ENCODE measurements at regions not wholly inside any gene's neighbourhood (a gene's known extent, or its start where the extent isn't known, plus 50 kb on each side); places are given as distances from the start of the nearest gene placed in this dataset.

DNA sequence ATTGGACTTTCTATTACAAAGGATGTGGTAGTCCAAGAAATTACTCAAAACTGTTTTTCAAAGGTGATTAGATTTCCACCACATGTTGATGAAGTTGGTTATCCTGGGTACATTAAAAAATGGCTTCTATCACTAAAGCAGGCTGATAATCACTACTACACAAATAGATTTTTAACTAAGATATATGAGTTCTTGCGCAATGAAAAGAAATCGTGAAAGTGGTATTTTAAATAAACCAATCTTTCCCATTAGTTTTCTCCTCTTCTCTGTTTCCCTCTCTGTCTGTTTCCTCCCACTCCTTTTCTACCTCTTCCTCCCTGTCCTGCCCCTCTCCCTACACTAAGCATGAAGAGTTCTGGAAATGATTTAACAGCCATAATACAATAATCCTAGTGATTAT is 487.9 kb upstream of the CITED2 start:
- CTCF ChIA-PET: interaction anchor here in 1 of 2 donors (0.6 kb wide), 1 partner anchor 1149 kb away, joined by 3 read pairs; no protein-coding TSS in a partner anchor
- no peaks in the 10 kb centered on the region for H3K4me1 Mint-ChIP-seq

DNA sequence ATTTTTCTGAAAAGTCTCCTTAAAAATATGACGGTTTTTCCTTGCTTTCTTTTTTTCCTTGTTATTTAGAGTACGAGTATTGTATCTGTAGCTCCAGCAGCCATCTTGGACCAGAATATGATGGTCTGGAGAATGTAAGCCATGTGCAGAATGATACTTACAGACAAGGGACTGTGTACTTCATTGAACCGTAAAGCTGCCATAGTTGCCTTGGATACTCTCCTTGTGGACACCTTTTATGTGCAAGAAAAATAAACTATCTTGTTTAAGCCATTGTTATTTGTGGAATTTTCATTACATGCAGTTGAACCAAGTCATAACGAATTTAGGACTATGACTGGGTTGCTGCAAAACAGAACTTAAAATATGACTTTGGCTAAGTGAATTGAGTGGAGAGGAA is 485.8 kb upstream of the CITED2 start:
- Mint-ChIP-seq H3K4me3 (no peak overlapping the region), H3K36me3 (no peaks in the 10 kb centered on the region), H3K27me3 (no peaks in the 10 kb centered on the region), H3K9me3 (no peaks in the 10 kb centered on the region), H3K4me1 (no peaks in the 10 kb centered on the region), H3K27ac (no peak overlapping the region)
- H3K36me3 ChIP-seq (ENCODE audit: control insufficient read depth in 2 of 2, extremely low read depth in 1 of 2, insufficient read depth in 1 of 2, low read length in 1 of 2): no peaks in the 10 kb centered on the region
- no peaks in the 10 kb centered on the region for H3K9me3 ChIP-seq
- CTCF ChIA-PET: no interaction called here
- POLR2A ChIA-PET: no interaction called here
- ATAC-seq (replicated peaks in 1 of 4) (no peak), DNase-seq (no peak)
- WGBS (ENCODE audit: insufficient coverage): 90% methylated on average over 1 of the region's 4 CpGs
- H3K4me1 ChIP-seq (ENCODE audit: control insufficient read depth in 1 of 2, extremely low read depth in 1 of 2, insufficient read depth in 2 of 2, low read length in 2 of 2): no peaks in the 10 kb centered on the region
- no peak overlapping the region for H3K4me3 ChIP-seq (ENCODE audit: control insufficient read depth in 1 of 2, extremely low read depth in 1 of 2, low read length in 1 of 2)
- no peak overlapping the region for H3K27ac ChIP-seq (ENCODE audit: low read length)
- no peaks in the 10 kb centered on the region for H3K27me3 ChIP-seq (replicated peaks in 1 of 2; ENCODE audit: control insufficient read depth in 2 of 2, extremely low read depth in 1 of 2, insufficient read depth in 2 of 2, low read length in 1 of 2)

More for the DNA sequence above, 487.9 kb upstream of the CITED2 start:
- POLR2A ChIA-PET: interaction anchor here in 1 of 2 donors (0.6 kb wide), 1 partner anchor 59 kb away, joined by 3 read pairs; no protein-coding TSS in a partner anchor
- Histone ChIP-seq H3K36me3 (ENCODE audit: control insufficient read depth in 2 of 2, extremely low read depth in 1 of 2, insufficient read depth in 1 of 2, low read length in 1 of 2) (no peaks in the 10 kb centered on the region), H3K27me3 (replicated peaks in 1 of 2; ENCODE audit: control insufficient read depth in 2 of 2, extremely low read depth in 1 of 2, insufficient read depth in 2 of 2, low read length in 1 of 2) (no peaks in the 10 kb centered on the region), H3K9me3 (no peaks in the 10 kb centered on the region), H3K4me3 (ENCODE audit: control insufficient read depth in 1 of 2, extremely low read depth in 1 of 2, low read length in 1 of 2) (no peak overlapping the region), H3K27ac (ENCODE audit: low read length) (no peak overlapping the region), H3K4me1 (ENCODE audit: control insufficient read depth in 1 of 2, extremely low read depth in 1 of 2, insufficient read depth in 2 of 2, low read length in 2 of 2) (no peaks in the 10 kb centered on the region)
- Mint-ChIP-seq H3K36me3 (no peaks in the 10 kb centered on the region), H3K9me3 (no peaks in the 10 kb centered on the region), H3K27me3 (no peaks in the 10 kb centered on the region), H3K27ac (no peak overlapping the region), H3K4me3 (no peak overlapping the region)
- no CpG with 5 or more reads among the region's 2 CpGs for WGBS (ENCODE audit: insufficient coverage)
- no peak for ATAC-seq (replicated peaks in 1 of 4)
- DNase-seq: no peak

DNA sequence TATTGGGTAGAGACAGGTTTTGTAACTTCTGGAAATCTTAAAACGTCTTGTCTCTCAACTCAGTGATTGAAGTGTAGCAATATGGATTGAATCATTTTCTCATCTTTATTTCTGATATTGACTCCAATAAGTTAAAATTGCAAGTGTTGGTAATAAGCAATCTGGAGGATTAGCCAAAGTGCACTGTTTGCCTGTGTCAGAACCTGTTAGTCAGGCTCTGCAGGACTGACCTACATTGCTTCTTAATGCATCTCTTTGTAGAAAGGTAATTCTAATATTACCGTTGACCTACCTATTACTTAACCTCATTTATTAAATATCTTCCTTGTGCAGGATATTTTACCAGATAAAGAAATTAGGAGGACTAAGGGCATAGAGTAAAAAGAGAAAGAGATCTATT is 484.0 kb upstream of the CITED2 start:
- Histone ChIP-seq H3K4me1 (ENCODE audit: control insufficient read depth in 1 of 2, extremely low read depth in 1 of 2, insufficient read depth in 2 of 2, low read length in 2 of 2) (no peaks in the 10 kb centered on the region), H3K9me3 (no peaks in the 10 kb centered on the region), H3K36me3 (ENCODE audit: control insufficient read depth in 2 of 2, extremely low read depth in 1 of 2, insufficient read depth in 1 of 2, low read length in 1 of 2) (no peaks in the 10 kb centered on the region), H3K27me3 (replicated peaks in 1 of 2; ENCODE audit: control insufficient read depth in 2 of 2, extremely low read depth in 1 of 2, insufficient read depth in 2 of 2, low read length in 1 of 2) (no peaks in the 10 kb centered on the region), H3K4me3 (ENCODE audit: control insufficient read depth in 1 of 2, extremely low read depth in 1 of 2, low read length in 1 of 2) (no peak overlapping the region), H3K27ac (ENCODE audit: low read length) (no peak overlapping the region)
- ATAC-seq (replicated peaks in 1 of 4): no peak
- ChIA-PET POLR2A (no interaction called here), CTCF (no interaction called here)
- Mint-ChIP-seq H3K27me3 (no peaks in the 10 kb centered on the region), H3K36me3 (no peaks in the 10 kb centered on the region), H3K4me3 (no peak overlapping the region), H3K9me3 (no peaks in the 10 kb centered on the region), H3K27ac (no peak overlapping the region), H3K4me1 (no peaks in the 10 kb centered on the region)
- no CpG with 5 or more reads among the region's 2 CpGs for WGBS (ENCODE audit: insufficient coverage)
- DNase-seq: no peak

DNA sequence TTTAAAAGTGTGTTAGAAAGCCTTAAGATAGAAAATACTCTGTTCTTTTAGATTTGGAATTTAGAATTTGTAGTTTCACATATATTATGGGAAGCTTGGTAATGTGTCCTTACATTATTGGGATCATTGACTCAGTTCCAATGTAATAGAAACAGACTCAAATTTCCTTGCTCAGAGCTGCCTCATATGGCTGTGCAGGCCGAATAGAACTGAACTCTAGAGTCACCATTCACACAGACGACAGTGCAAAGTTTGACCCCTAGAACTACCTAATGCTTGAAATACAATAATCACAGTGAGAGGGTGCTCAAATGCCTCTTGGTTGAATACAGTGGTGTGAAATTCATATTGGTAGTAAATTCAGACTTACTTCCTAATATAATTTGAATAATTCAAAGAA is 482.7 kb upstream of the CITED2 start:
- no peak for DNase-seq
- no CpG with 5 or more reads among the region's 2 CpGs for WGBS (ENCODE audit: insufficient coverage)
- ChIA-PET CTCF (no interaction called here), POLR2A (no interaction called here)
- Histone ChIP-seq H3K27ac (ENCODE audit: low read length) (no peak overlapping the region), H3K4me3 (ENCODE audit: control insufficient read depth in 1 of 2, extremely low read depth in 1 of 2, low read length in 1 of 2) (no peak overlapping the region), H3K9me3 (no peaks in the 10 kb centered on the region), H3K4me1 (ENCODE audit: control insufficient read depth in 1 of 2, extremely low read depth in 1 of 2, insufficient read depth in 2 of 2, low read length in 2 of 2) (no peaks in the 10 kb centered on the region), H3K27me3 (replicated peaks in 1 of 2; ENCODE audit: control insufficient read depth in 2 of 2, extremely low read depth in 1 of 2, insufficient read depth in 2 of 2, low read length in 1 of 2) (no peaks in the 10 kb centered on the region), H3K36me3 (ENCODE audit: control insufficient read depth in 2 of 2, extremely low read depth in 1 of 2, insufficient read depth in 1 of 2, low read length in 1 of 2) (no peaks in the 10 kb centered on the region)
- Mint-ChIP-seq H3K27ac (no peak overlapping the region), H3K4me1 (no peaks in the 10 kb centered on the region), H3K36me3 (no peaks in the 10 kb centered on the region), H3K27me3 (no peaks in the 10 kb centered on the region), H3K4me3 (no peak overlapping the region), H3K9me3 (no peaks in the 10 kb centered on the region)
- ATAC-seq (replicated peaks in 1 of 4): no peak

DNA sequence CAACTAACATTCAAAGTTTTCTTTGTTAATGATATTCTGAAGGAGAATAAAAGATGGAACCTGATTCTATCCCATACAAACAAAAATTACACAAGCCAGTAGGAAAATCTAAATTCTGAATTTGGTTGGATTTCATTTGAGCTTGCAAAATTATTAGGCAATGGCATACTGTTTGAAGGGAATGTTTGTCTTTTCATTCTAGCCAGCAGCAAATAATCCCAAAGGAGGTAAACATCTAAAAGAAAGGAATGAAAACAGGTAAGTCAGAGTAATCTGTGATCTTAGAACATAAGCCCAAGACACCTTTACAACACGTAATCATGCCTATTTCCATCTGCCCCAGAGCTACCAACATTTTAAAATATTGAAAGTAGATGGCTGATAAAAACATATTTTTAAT is 482.1 kb upstream of the CITED2 start:
- Mint-ChIP-seq H3K27me3 (no peaks in the 10 kb centered on the region), H3K27ac (no peak overlapping the region), H3K9me3 (no peaks in the 10 kb centered on the region), H3K4me3 (no peak overlapping the region), H3K36me3 (no peaks in the 10 kb centered on the region), H3K4me1 (no peaks in the 10 kb centered on the region)
- Histone ChIP-seq H3K27me3 (replicated peaks in 1 of 2; ENCODE audit: control insufficient read depth in 2 of 2, extremely low read depth in 1 of 2, insufficient read depth in 2 of 2, low read length in 1 of 2) (no peaks in the 10 kb centered on the region), H3K36me3 (ENCODE audit: control insufficient read depth in 2 of 2, extremely low read depth in 1 of 2, insufficient read depth in 1 of 2, low read length in 1 of 2) (no peaks in the 10 kb centered on the region), H3K4me3 (ENCODE audit: control insufficient read depth in 1 of 2, extremely low read depth in 1 of 2, low read length in 1 of 2) (no peak overlapping the region), H3K27ac (ENCODE audit: low read length) (no peak overlapping the region), H3K4me1 (ENCODE audit: control insufficient read depth in 1 of 2, extremely low read depth in 1 of 2, insufficient read depth in 2 of 2, low read length in 2 of 2) (no peaks in the 10 kb centered on the region), H3K9me3 (no peaks in the 10 kb centered on the region)
- no CpG with 5 or more reads among the region's 1 CpG for WGBS (ENCODE audit: insufficient coverage)
- no peak for DNase-seq
- ATAC-seq (replicated peaks in 1 of 4): no peak
- ChIA-PET POLR2A (interaction anchor here in 1 of 2 donors (0.6 kb wide), 1 partner anchor 86 kb away, joined by 3 read pairs; no protein-coding TSS in a partner anchor), CTCF (interaction anchor here in 1 of 2 donors (0.6 kb wide), 1 partner anchor 1192 kb away, joined by 3 read pairs; no protein-coding TSS in a partner anchor)

DNA sequence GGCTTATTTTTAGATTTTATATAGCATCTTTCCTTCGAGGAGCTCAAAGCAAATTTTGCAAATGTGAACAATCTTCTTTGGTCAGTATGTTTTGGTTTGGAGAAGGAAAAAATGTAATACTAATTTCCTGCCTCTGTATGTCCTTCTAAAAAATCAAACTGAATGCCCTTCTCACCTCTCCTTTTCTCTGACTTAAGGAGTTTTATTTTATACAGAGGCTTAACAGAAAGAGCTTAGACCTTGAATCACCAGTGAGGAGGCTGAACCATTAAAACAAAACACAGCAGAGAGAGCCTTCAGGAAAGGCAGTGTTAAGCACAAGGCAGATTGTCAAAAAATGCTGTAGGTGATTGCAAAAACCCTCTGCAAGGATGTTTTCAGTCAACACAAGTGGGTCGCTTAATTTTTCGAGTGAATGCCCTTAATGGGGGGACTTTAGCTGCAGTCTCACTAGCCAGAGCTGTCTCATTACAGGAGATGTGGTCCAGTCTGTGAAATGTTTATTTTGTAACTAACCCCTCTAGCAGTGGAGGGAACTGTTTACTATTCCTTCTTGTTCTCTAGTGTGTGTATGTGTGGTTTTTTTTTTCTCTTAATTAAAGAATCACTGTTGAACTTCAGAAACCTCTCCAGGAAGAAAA is 481.3 kb upstream of the CITED2 start:
- ChIA-PET POLR2A (interaction anchor here in 1 of 2 donors (0.6 kb wide), 1 partner anchor 87 kb away, joined by 3 read pairs; no protein-coding TSS in a partner anchor), CTCF (interaction anchor here (0.5 to 0.6 kb wide), 3 partner anchors 73 to 1192 kb away, joined by 3 read pairs; no protein-coding TSS in a partner anchor)
- H3K27me3 ChIP-seq (replicated peaks in 1 of 2; ENCODE audit: control insufficient read depth in 2 of 2, extremely low read depth in 1 of 2, insufficient read depth in 2 of 2, low read length in 1 of 2): no peaks in the 10 kb centered on the region
- H3K9me3 Mint-ChIP-seq: no peaks in the 10 kb centered on the region
- H3K4me3 Mint-ChIP-seq: no peak overlapping the region
- DNase-seq (no peak), ATAC-seq (replicated peaks in 1 of 4) (no peak)
- H3K36me3 Mint-ChIP-seq: no peaks in the 10 kb centered on the region
- no peaks in the 10 kb centered on the region for H3K4me1 ChIP-seq (ENCODE audit: control insufficient read depth in 1 of 2, extremely low read depth in 1 of 2, insufficient read depth in 2 of 2, low read length in 2 of 2)
- no peaks in the 10 kb centered on the region for H3K36me3 ChIP-seq (ENCODE audit: control insufficient read depth in 2 of 2, extremely low read depth in 1 of 2, insufficient read depth in 1 of 2, low read length in 1 of 2)
- H3K27ac Mint-ChIP-seq: no peak overlapping the region
- no peaks in the 10 kb centered on the region for H3K27me3 Mint-ChIP-seq
- 100% methylated on average over 1 of the region's 3 CpGs for WGBS (ENCODE audit: insufficient coverage)
- H3K27ac ChIP-seq (ENCODE audit: low read length): no peak overlapping the region
- H3K4me3 ChIP-seq (ENCODE audit: control insufficient read depth in 1 of 2, extremely low read depth in 1 of 2, low read length in 1 of 2): no peak overlapping the region
- no peaks in the 10 kb centered on the region for H3K9me3 ChIP-seq
- H3K4me1 Mint-ChIP-seq: no peaks in the 10 kb centered on the region

All from T-cell (primary cell).